ENCODE measurements at regions not wholly inside any gene's neighbourhood (a gene's known extent, or its start where the extent isn't known, plus 50 kb on each side); places are given as distances from the start of the nearest gene placed in this dataset.

- Histone ChIP-seq H3K27me3 (ENCODE audit: insufficient read depth) (peaks cover 8% of the 10 kb centered on the region; the same call in 1 of the 2 replicates), H3K9me3 (no peaks in the 10 kb centered on the region), H3F3A (replicated peaks; ENCODE audit: insufficient read depth) (no peaks in the 10 kb centered on the region), H3K4me3 (ENCODE audit: low read depth in 2 of 2, low read length in 1 of 2) (no peak overlapping the region), H3K9ac (no peak overlapping the region), H4K20me1 (ENCODE audit: insufficient read depth) (no peaks in the 10 kb centered on the region), H3K4me2 (no peak overlapping the region), H3K9me2 (no peaks in the 10 kb centered on the region), H2AFZ (ENCODE audit: low read depth) (no peak overlapping the region), H3K4me1 (ENCODE audit: control insufficient read depth in 1 of 2, insufficient read depth in 2 of 2, low read depth in 1 of 2, low read length in 1 of 2) (no peaks in the 10 kb centered on the region), H3K79me2 (ENCODE audit: insufficient read depth) (no peaks in the 10 kb centered on the region), H3K27ac (ENCODE audit: low read depth in 2 of 2, low read length in 1 of 2) (no peak overlapping the region), H3K36me3 (replicated peaks in 1 of 2; ENCODE audit: control insufficient read depth in 1 of 2, insufficient read depth in 2 of 2, low read length in 1 of 2) (no peaks in the 10 kb centered on the region)
- POLR2A ChIA-PET, result no interaction called here
- no peak for TF ChIP-seq EZH2phosphoT487 (IDR thresholded peaks at IDR 0.05; ENCODE audit: borderline replicate concordance, low read depth)
- TF ChIP-seq EP300 (IDR thresholded peaks at IDR 0.05; ENCODE audit: borderline replicate concordance in 1 of 2, low read depth in 1 of 2, low read length in 1 of 2), result no peak
- no peak for TF ChIP-seq FOSL2 (IDR thresholded peaks at IDR 0.05; ENCODE audit: borderline replicate concordance, low read depth)
- no peak for TF ChIP-seq ELF1 (IDR thresholded peaks at IDR 0.05)
- TF ChIP-seq RAD21 (IDR thresholded peaks at IDR 0.05; ENCODE audit: low read length), result no peak
- no peak for TF ChIP-seq REST (IDR thresholded peaks at IDR 0.05; ENCODE audit: low read depth, low read length)
- TF ChIP-seq FOXJ3 (CRISPR knock-in tag; IDR thresholded peaks at IDR 0.05), result no peak
- TF ChIP-seq, protein P1, sequence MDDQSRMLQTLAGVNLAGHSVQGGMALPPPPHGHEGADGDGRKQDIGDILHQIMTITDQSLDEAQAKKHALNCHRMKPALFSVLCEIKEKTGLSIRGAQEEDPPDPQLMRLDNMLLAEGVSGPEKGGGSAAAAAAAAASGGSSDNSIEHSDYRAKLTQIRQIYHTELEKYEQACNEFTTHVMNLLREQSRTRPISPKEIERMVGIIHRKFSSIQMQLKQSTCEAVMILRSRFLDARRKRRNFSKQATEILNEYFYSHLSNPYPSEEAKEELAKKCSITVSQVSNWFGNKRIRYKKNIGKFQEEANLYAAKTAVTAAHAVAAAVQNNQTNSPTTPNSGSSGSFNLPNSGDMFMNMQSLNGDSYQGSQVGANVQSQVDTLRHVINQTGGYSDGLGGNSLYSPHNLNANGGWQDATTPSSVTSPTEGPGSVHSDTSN (IDR thresholded peaks at IDR 0.05), result no peak
- CTCF ChIA-PET, result interaction anchor here (1.1 kb wide), 2 partner anchors 162 to 473 kb away, joined by 3 read pairs; no protein-coding TSS in a partner anchor
- no peak for DNase-seq
Observed at GRCh38 chr6:160895562-160895961, 96.0 kb upstream of the MAP3K4 start.

DNA sequence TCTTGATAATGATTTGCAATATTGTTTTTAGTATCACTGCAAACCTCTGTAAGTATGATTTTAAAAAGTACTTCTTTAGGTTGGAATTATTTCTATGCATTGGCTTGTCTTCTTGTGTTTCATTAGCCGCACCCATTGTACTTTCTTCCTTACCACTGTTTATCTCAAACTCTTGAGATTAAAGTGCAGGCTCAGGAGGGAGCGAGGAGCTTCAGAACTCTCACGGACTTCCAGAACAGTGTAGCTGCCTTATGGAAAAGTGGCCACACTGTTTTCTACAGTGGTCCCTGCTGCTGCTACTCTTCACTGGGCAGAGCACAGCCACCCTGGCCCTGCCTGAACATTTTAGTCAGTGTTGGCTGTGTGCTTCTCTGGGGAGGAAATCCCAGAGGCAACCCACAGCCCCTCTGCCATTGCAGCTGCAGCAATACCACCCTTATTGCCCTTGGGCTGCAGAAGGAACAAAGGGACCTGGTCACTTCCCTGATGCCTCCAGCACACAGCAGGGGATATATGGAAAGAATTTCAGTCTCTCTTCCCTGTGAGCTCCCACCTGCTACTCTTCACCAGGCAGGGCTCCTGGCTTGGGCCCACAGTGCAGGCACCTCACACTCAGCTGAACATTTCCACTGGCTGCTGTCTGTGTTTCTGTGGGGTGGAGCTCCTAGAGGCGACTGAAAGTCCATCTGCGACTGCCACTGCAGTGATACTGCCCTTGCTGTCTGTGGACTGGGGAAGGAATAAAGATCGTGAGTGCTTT, 91.7 kb upstream of the MAP3K4 start:
- H3F3A ChIP-seq (replicated peaks; ENCODE audit: insufficient read depth), result no peaks in the 10 kb centered on the region
- WGBS (ENCODE audit: low lambda C conversion rate), result 4% methylated on average over 6 of the region's 6 CpGs
- no peaks in the 10 kb centered on the region for H3K9me3 ChIP-seq
- H3K27me3 ChIP-seq (ENCODE audit: insufficient read depth), result peaks cover 17% of the 10 kb centered on the region; the same call in 1 of the 2 replicates
- no peak overlapping the region for H3K4me3 ChIP-seq (ENCODE audit: low read depth in 2 of 2, low read length in 1 of 2)
- H3K4me2 ChIP-seq, result no peak overlapping the region
- ChIA-PET POLR2A (no interaction called here), CTCF (interaction anchor here (2.1 kb wide), 1 partner anchor 474 kb away, joined by 5 read pairs; no protein-coding TSS in a partner anchor)
- no peaks in the 10 kb centered on the region for H4K20me1 ChIP-seq (ENCODE audit: insufficient read depth)
- H2AFZ ChIP-seq (ENCODE audit: low read depth), result no peak overlapping the region
- no peak overlapping the region for H3K27ac ChIP-seq (ENCODE audit: low read depth in 2 of 2, low read length in 1 of 2)
- H3K79me2 ChIP-seq (ENCODE audit: insufficient read depth), result no peaks in the 10 kb centered on the region
- no peaks in the 10 kb centered on the region for H3K9me2 ChIP-seq
- no peak overlapping the region for H3K9ac ChIP-seq
- no peaks in the 10 kb centered on the region for H3K4me1 ChIP-seq (ENCODE audit: control insufficient read depth in 1 of 2, insufficient read depth in 2 of 2, low read depth in 1 of 2, low read length in 1 of 2)
- no peaks in the 10 kb centered on the region for H3K36me3 ChIP-seq (replicated peaks in 1 of 2; ENCODE audit: control insufficient read depth in 1 of 2, insufficient read depth in 2 of 2, low read length in 1 of 2)
- no peak for DNase-seq
- no peak for TF ChIP-seq FOXJ3 (CRISPR knock-in tag; IDR thresholded peaks at IDR 0.05)
- no peak for TF ChIP-seq TEAD4 (IDR thresholded peaks at IDR 0.05; ENCODE audit: borderline replicate concordance, insufficient read depth)
- TF ChIP-seq RCOR1 (IDR thresholded peaks at IDR 0.05; ENCODE audit: low read length), result no peak
- TF ChIP-seq, protein P2, sequence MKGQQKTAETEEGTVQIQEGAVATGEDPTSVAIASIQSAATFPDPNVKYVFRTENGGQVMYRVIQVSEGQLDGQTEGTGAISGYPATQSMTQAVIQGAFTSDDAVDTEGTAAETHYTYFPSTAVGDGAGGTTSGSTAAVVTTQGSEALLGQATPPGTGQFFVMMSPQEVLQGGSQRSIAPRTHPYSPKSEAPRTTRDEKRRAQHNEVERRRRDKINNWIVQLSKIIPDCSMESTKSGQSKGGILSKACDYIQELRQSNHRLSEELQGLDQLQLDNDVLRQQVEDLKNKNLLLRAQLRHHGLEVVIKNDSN (IDR thresholded peaks at IDR 0.05; ENCODE audit: borderline replicate concordance, low read depth), result no peak
- TF ChIP-seq FOXM1 (IDR thresholded peaks at IDR 0.05; ENCODE audit: low read depth), result no peak
- TF ChIP-seq MAX (IDR thresholded peaks at IDR 0.05; ENCODE audit: low read depth), result no peak
- TF ChIP-seq RXRA (IDR thresholded peaks at IDR 0.05; ENCODE audit: borderline replicate concordance, low read depth), result no peak
- TF ChIP-seq FOSL2 (IDR thresholded peaks at IDR 0.05; ENCODE audit: borderline replicate concordance, low read depth), result no peak
- no peak for TF ChIP-seq TAF1 (IDR thresholded peaks at IDR 0.05; ENCODE audit: borderline replicate concordance, low read depth, low read length)
- no peak for TF ChIP-seq ZBTB33 (IDR thresholded peaks at IDR 0.05; ENCODE audit: borderline replicate concordance, low read depth)
- TF ChIP-seq EZH2phosphoT487 (IDR thresholded peaks at IDR 0.05; ENCODE audit: borderline replicate concordance, low read depth), result no peak
- TF ChIP-seq NRF1 (IDR thresholded peaks at IDR 0.05; ENCODE audit: low read depth, low read length), result no peak
- no peak for TF ChIP-seq POLR2AphosphoS5 (IDR thresholded peaks at IDR 0.05; ENCODE audit: low read depth, low read length)
- TF ChIP-seq NFIC (IDR thresholded peaks at IDR 0.05; ENCODE audit: borderline replicate concordance), result no peak
- TF ChIP-seq GABPA (IDR thresholded peaks at IDR 0.05; ENCODE audit: low read depth), result no peak
